HL-60/S4 (cell line): ENCODE measurements at regions not wholly inside any gene's neighbourhood (a gene's known extent, or its start where the extent isn't known, plus 50 kb on each side); places are given as distances from the start of the nearest gene placed in this dataset.

Source experiments
- in situ Hi-C: fragments of 300-500 bp; cut with MboI; formaldehyde crosslinking; loops from 2 replicates; pipeline ENCODE4 v1.14.3; 2022; ENCODE audit warnings: low sequenced_read_pairs

DNA sequence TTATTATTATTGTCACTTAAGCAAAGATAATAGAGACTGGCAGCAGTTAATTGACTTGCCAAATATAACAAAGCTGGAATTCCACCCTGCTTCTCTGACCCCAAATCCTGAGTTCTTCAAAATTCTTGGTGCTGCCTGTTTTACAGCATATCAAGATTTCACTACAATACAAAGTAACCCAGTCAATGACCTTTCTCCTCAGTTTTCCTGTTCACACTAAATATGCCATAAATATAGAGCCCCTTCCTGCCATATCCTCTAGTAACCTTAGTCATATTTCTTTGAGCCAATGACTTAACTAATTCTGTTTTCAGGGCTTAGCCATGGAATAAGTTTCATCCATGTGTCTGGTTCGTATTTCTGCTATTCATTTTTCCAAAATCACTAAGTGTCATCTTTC, 315.3 kb upstream of the HS3ST1 start:
- in situ Hi-C loops = no loop called here

GRCh38 chr4:11743236-11743635, 314.5 kb upstream of the HS3ST1 start:
- in situ Hi-C loops = no loop called here

- in situ Hi-C loops = no loop called here
These were observed 312.5 kb upstream of the HS3ST1 start for GRCh38 chr4:11741190-11741652.

DNA sequence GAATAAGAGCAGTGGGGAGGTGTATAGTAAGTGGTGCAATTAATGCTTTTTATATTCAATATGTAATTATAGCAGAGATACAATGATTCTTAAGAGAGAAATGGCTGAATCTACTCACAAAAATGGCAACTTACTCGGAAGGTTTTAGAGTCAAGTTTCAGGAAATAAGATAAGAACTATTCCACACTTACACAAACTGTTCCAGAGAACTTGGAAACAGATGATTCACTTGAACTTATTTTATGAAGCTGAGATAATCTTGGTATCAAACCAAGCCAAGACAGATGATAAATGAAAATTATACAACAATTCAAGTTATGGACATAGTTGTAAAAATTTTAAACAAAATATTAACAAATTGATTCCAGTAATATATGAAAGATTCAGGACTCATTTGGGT, 311.3 kb upstream of the HS3ST1 start:
- in situ Hi-C loops = no loop called here

- in situ Hi-C loops = no loop called here
These were observed 308.3 kb upstream of the HS3ST1 start for GRCh38 chr4:11736978-11737377.

- in situ Hi-C loops = no loop called here
These were observed 307.0 kb upstream of the HS3ST1 start for GRCh38 chr4:11735651-11736050.

GRCh38 chr4:11732155-11732554, 303.5 kb upstream of the HS3ST1 start:
- in situ Hi-C loops = no loop called here

- in situ Hi-C loops = no loop called here
These were observed 301.9 kb upstream of the HS3ST1 start for GRCh38 chr4:11730545-11730944.

- in situ Hi-C loops = no loop called here
These were observed 300.9 kb upstream of the HS3ST1 start for GRCh38 chr4:11729548-11729947.

DNA sequence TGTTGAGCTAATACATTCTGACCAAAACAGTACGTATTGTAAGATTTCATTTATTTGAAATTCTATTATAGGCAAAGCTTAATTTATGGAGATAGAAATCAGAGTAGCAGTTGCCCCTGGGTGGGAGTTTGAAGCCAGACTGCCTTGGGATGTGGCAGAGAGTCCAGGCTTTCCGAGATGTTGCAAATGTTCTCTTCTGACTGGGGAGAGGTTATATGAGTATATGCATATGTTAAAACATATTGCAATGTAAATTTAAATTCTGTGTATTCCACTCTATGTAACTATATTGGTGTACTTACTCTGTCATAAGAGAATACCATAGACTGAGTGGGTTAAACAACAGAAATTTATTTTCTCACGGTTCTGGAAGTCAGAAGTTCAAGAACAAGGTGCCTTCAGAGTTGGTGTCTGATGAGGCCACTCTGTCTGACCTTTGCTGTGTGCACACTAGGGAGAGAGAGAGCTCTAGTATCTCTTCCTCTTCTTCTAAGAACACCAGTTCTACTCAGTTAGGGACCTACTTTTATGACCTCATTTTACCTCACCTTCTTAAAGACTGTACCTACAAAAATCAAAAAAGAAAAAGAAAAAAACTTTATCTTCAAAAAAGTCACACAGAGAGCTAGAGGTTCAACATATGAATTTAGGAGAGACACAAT, 299.3 kb upstream of the HS3ST1 start:
- in situ Hi-C loops = no loop called here

GRCh38 chr4:11724731-11725130, 296.0 kb upstream of the HS3ST1 start:
- in situ Hi-C loops = no loop called here

GRCh38 chr4:11722223-11722622, 293.5 kb upstream of the HS3ST1 start:
- in situ Hi-C loops = no loop called here

- in situ Hi-C loops = no loop called here
These were observed 291.6 kb upstream of the HS3ST1 start for GRCh38 chr4:11720292-11720691.

- in situ Hi-C loops = no loop called here
These were observed 291.2 kb upstream of the HS3ST1 start for GRCh38 chr4:11719879-11720278.

- in situ Hi-C loops = no loop called here
These were observed 287.2 kb upstream of the HS3ST1 start for GRCh38 chr4:11715753-11716521.

DNA sequence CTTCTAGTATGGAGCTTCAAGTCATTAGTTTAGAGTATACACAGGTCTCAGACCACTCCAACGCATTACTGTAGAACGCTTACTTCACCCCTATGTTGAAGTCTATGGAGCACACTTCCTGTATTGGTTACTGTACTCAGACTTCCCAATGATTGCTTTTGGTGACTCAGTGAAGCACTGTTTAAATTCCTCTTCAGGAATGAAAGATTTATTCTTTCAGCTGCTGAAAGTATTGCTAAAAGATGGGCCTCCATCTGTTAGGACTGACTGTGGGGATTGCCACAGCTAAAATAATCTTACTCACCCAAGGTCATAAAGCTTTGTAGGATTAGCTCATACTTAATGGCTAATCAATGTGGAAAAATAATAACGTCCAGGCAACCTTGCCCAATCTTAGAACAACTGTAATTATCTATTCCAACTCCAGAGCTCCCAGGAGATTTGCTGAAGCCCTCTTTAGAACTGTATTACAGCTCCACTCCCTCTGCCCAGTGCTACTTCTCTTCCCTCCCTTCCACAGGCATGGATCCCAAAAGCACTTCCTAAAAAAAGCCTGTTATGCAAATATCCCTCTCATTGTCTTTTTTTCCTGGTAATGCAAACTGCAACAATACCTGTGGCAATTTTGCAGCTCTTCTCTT, 281.9 kb upstream of the HS3ST1 start:
- in situ Hi-C loops = no loop called here

DNA sequence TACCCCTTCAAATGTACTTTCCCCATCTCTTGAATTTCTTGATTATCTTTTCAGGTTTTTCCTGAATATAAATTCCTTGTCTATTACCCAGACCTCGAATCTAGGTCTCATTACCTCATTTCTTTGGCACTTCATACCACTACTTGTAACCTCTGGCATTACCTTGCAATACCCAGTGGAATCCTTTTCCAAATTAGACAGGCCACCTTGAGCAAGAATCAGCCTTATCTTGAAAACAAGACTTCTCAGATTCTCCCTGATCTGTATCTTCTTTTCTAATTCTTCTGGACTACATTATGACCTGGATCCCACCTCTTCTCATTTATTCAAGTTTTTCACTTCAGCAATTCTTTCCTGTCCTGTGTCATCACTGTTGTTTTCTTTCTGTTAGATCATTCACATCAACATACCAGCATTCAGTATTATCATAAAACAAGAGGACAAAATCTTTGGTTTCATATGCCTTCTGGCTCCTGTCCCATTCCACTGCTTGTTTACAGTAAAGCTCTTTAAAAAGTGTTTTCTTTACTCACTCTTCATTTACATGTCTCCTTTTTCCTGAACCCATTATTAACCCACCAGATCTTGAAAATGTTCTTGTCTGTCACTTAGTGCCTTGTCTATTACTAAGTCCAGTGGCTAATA, 275.6 kb upstream of the HS3ST1 start:
- in situ Hi-C loops = no loop called here

DNA sequence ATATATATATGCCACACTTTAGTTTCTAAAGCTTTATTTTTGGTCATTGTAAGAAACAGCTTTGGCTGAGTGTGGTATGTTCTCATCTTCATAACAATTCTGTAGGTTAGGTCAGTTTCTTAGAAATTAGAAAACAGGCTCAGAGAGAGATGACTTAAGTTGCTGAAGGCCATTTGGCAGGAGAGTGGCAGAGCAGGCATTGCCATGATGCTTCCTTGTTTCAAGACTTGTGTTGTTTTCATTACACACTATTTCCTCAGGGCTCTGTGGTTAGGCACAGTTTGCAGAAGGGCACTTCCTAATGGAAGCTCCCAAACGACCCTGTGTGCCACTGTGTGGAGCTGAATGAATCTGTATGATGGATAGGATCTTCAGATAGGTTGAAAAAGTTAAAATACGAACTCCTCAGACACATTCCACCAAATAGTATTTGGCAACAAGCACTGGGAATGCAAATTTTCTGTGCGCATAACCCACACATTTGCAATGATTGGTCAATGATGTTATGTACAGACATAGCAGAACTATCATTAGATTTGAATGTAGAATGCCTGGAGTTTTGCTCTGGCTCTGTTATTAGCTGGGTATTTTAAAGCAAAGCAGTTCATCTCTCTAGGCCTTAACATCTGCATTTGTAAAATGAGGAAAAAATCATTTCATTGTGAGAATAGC, 274.3 kb upstream of the HS3ST1 start:
- in situ Hi-C loops = no loop called here

DNA sequence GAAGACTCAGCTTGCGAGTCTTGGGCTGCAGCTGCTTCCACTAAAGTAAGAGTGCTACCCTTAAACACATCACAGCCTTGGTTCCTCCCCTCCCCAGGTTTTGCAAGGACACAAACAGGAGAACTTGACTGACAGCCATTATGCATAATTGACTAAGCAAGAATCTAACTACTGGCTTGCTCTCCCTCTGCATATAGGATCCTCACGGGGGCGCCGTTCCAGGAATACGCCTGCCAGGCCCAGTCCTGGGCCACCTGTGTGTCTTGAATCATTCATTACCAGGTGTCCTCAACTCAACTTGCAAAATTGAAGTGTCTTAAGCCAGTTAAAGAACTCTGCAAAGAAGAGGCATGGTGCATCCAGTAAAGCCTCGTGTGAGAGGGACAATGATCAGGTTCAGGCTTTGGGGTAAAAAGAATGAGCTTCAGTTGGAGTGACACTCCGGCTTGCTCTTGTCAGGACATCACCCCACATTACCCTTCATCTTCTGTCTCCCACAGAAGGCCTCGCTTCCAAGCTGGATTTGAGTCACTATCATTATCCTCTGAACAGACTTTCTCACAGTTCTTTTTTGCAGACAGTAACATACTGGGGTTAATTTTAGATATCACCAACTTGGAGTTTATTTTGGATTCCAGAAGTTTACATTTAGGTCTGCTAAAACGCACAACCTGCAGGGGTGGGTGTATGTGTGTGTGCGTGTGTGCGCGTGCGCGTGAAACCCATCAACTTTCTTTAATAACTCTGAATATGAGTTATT, 273.5 kb upstream of the HS3ST1 start:
- in situ Hi-C loops = no loop called here

GRCh38 chr4:11700751-11701226, 272.1 kb upstream of the HS3ST1 start:
- in situ Hi-C loops = no loop called here
